HG02943 (cell line): ENCODE measurements at regions not wholly inside any gene's neighbourhood (a gene's known extent, or its start where the extent isn't known, plus 50 kb on each side); places are given as distances from the start of the nearest gene placed in this dataset.
"Not testable (repeated sequence)": the region's sequence is repeated elsewhere in the genome, so short reads cannot be mapped to it uniquely, and the experiment has no call there.

Experiments used
- ATAC-seq: cut with Tn5 transposase; IDR thresholded peaks from one replicate; pipeline ENCODE4 v1.9.1; 2021; ENCODE audit warnings: mild to moderate bottlenecking, low read depth, moderate library complexity; ENCODE audit not compliant: unreplicated experiment

- ATAC-seq: not testable (repeated sequence)
Observed at GRCh38 chr9:66829853-66830252, 70.7 kb upstream of the ZNF658 start.

GRCh38 chr9:66830777-66831497 lies 69.6 kb upstream of the ZNF658 start:
- ATAC-seq: not testable (repeated sequence)

GRCh38 chr9:66832222-66832621 lies 68.3 kb upstream of the ZNF658 start:
- ATAC-seq: not testable (repeated sequence)

GRCh38 chr9:66837242-66837937 lies 63.1 kb upstream of the ZNF658 start:
- not testable (repeated sequence) for ATAC-seq
